B cell (primary cell): ENCODE measurements at regions not wholly inside any gene's neighbourhood (a gene's known extent, or its start where the extent isn't known, plus 50 kb on each side); places are given as distances from the start of the nearest gene placed in this dataset.

ENCODE experiments used
- ATAC-seq: fragments of 200-7000 bp; cut with Tn5 transposase; one replicate; pipeline ENCODE4 v1.10.0; 2021; ENCODE audit warnings: low read depth, mild to moderate bottlenecking, moderate number of reproducible peaks, moderate library complexity
- CTCF ChIA-PET: fragments of 350-600 bp; sonication (Branson Sonifier 250); formaldehyde crosslinking; loops from one replicate; lab custom pipeline; 2021; ENCODE audit warnings: antibody characterized with exemption, inconsistent platforms; lab: Charles Lee
- POLR2A ChIA-PET: fragments of 350-600 bp; sonication (Branson Sonifier 250); formaldehyde crosslinking; loops from one replicate; lab custom pipeline; 2021; ENCODE audit warnings: antibody characterized with exemption; lab: Charles Lee
- DNase-seq: peaks from one replicate; pipeline ENCODE4 v3.0.0; 2013
- H2AFZ ChIP-seq: 2 replicates; pipeline ENCODE4 v1.6.1; 2012; ENCODE audit warnings: mild to moderate bottlenecking, low read depth, low read length; ENCODE audit not compliant: insufficient read depth, poor library complexity, severe bottlenecking
- H3K27ac ChIP-seq, 2 donors: 1 replicate in 1 of 2; 2 replicates in 1 of 2; pipeline ENCODE4 v1.5.1; 2012 to 2013; ENCODE audit warnings: low read length in 2 of 2, mild to moderate bottlenecking in 2 of 2, moderate library complexity in 1 of 2
- H3K27me3 ChIP-seq, 4 experiments: fragments of 200-600 bp in 1 of 4; sonication (generic) in 1 of 4; replicated peaks in 1 of 4; 1 replicate in 2 of 4; 2 replicates in 2 of 4; pipeline versions ENCODE4 v1.6.1 to v1.7.0; 2013 to 2016; ENCODE audit warnings: low read length in 3 of 4, mild to moderate bottlenecking in 2 of 4, mixed read lengths in 1 of 4, moderate library complexity in 1 of 4; ENCODE audit not compliant: insufficient read depth in 4 of 4, control insufficient read depth in 3 of 4; ENCODE audit errors: control extremely low read depth in 1 of 4
- H3K36me3 ChIP-seq, 2 experiments: replicated peaks in 1 of 2; 1 replicate in 1 of 2; 2 replicates in 1 of 2; pipeline versions ENCODE4 v1.6.1 to v1.7.1; 2013; ENCODE audit warnings: low read length in 1 of 2; ENCODE audit not compliant: insufficient read depth in 2 of 2, control insufficient read depth in 1 of 2; ENCODE audit errors: control extremely low read depth in 1 of 2, extremely low read depth in 1 of 2
- H3K4me1 ChIP-seq, 2 donors: fragments of 200-600 bp in 1 of 2; sonication (generic) in 1 of 2; 1 replicate in 1 of 2; 2 replicates in 1 of 2; pipeline versions ENCODE4 v1.5.1 to v1.6.1; 2013 to 2017; ENCODE audit warnings: low read length in 2 of 2; ENCODE audit not compliant: control insufficient read depth in 2 of 2, insufficient read depth in 2 of 2
- H3K4me2 ChIP-seq: replicated peaks from 2 replicates; pipeline ENCODE3; 2012; ENCODE audit warnings: mild to moderate bottlenecking, low read depth, low read length; ENCODE audit not compliant: poor library complexity, severe bottlenecking
- H3K4me3 ChIP-seq, 5 experiments: fragments of 200-600 bp in 1 of 5; sonication (generic) in 1 of 5; 1 replicate in 3 of 5; 2 replicates in 2 of 5; pipeline versions ENCODE4 v1.5.1 to v1.7.0; 2011 to 2016; ENCODE audit warnings: low read length in 4 of 5, mild to moderate bottlenecking in 4 of 5, low read depth in 2 of 5, control low read depth in 1 of 5, moderate library complexity in 1 of 5; ENCODE audit not compliant: insufficient read depth in 1 of 5; ENCODE audit errors: control extremely low read depth in 1 of 5, extremely low read depth in 1 of 5
- H3K79me2 ChIP-seq: fragments of 200-600 bp; sonication (generic); one replicate; pipeline ENCODE4 v1.6.0; 2016; ENCODE audit warnings: low read length; ENCODE audit not compliant: control insufficient read depth, insufficient read depth
- H3K9ac ChIP-seq: fragments of 200-600 bp; sonication (generic); 2 replicates; pipeline ENCODE4 v1.6.1; 2017; ENCODE audit warnings: mild to moderate bottlenecking, low read length, moderate library complexity
- H3K9me3 ChIP-seq, 3 donors: one replicate each; pipeline versions ENCODE4 v1.6.1 to v1.7.1; 2013; ENCODE audit warnings: low read length in 2 of 3; ENCODE audit not compliant: control insufficient read depth in 2 of 3, insufficient read depth in 1 of 3; ENCODE audit errors: control extremely low read depth in 1 of 3
- H4K20me1 ChIP-seq: 2 replicates; pipeline ENCODE4 v1.6.0; 2012; ENCODE audit warnings: mild to moderate bottlenecking, low read length; ENCODE audit not compliant: insufficient read depth, control insufficient read depth, poor library complexity, severe bottlenecking
- H3K27ac Mint-ChIP-seq: one replicate; pipeline ENCODE4 v1.8.0; 2021; ENCODE audit warnings: mixed read lengths
- H3K27me3 Mint-ChIP-seq: one replicate; pipeline ENCODE4 v1.8.0; 2021; ENCODE audit warnings: mixed read lengths
- H3K4me1 Mint-ChIP-seq: one replicate; pipeline ENCODE4 v1.8.0; 2021; ENCODE audit warnings: mixed read lengths
- H3K4me3 Mint-ChIP-seq: one replicate; pipeline ENCODE4 v1.8.0; 2021; ENCODE audit warnings: mixed read lengths
- H3K9me3 Mint-ChIP-seq: one replicate; pipeline ENCODE4 v1.8.0; 2022; ENCODE audit warnings: mixed read lengths; ENCODE audit not compliant: insufficient read depth
- CTCF ChIP-seq: fragments of 200-600 bp; IDR thresholded peaks from one replicate; pipeline ENCODE4 v1.8.0; 2022; ENCODE audit warnings: antibody characterized with exemption, mild to moderate bottlenecking
- EZH2 ChIP-seq: IDR thresholded peaks from 2 replicates; pipeline ENCODE4 v1.6.1; 2012; ENCODE audit warnings: borderline replicate concordance, low read depth, mild to moderate bottlenecking, moderate library complexity, low read length; ENCODE audit not compliant: insufficient read depth, poor library complexity, severe bottlenecking
- WGBS: methylation state at CpG from one replicate; pipeline ENCODE4 v1.1.5; 2013; ENCODE audit warnings: missing lambda C conversion rate; ENCODE audit not compliant: insufficient coverage; 5-methylcytosine and 5-hydroxymethylcytosine counted together
- intact Hi-C: fragments of 100-400 bp; cut with micrococcal nuclease; formaldehyde crosslinking; loops from one replicate; pipeline ENCODE4 v1.10.0; 2022

DNA sequence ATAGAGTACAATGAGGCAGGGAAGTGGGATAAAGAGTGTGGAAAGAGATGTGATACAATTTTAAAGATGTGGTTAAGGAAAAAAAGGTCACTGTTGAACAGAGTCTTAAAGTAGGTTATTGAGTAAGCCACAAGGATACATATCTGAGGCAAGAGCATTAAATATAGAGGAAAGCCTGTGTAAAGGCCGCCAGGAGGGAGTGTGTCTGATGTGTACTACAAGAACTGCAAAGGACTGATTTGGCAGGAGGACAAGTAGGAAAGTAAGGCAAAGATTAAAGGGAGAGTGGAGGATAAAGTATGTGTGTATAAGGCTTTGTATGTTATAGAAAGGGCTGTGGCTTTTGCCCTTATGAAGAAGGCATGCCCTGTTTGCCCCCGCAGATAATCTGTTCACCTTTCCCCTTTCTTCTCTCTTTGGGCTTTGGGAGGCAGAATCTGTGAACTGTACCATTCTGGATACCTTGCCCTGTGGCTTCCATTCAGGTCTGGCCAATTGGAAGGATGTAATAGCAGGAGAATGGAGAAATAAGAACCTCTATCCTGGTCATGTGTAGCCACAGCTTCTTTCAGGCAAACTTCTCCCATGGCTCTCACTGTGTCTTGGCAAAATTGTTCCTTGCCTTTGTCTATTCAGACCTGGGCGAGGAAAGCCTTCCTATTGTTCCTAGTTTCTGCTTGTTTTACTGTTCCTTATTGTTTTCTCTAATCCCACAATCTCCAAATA is 68.9 kb upstream of the FAM47B start:
- H3K4me1 Mint-ChIP-seq = no peaks in the 10 kb centered on the region
- ChIA-PET POLR2A (no interaction called here), CTCF (no interaction called here)
- Histone ChIP-seq H3K4me2 (no peak overlapping the region), H4K20me1 (no peaks in the 10 kb centered on the region), H3K9ac (no peak overlapping the region), H3K36me3 (no peaks in the 10 kb centered on the region), H3K4me1 (no peaks in the 10 kb centered on the region), H2AFZ (no peak overlapping the region), H3K27me3 (no peaks in the 10 kb centered on the region), H3K4me3 (no peak overlapping the region), H3K79me2 (no peaks in the 10 kb centered on the region), H3K9me3 (no peaks in the 10 kb centered on the region), H3K27ac (no peak overlapping the region)
- H3K9me3 Mint-ChIP-seq = peaks cover 10% of the 10 kb centered on the region
- no peaks in the 10 kb centered on the region for H3K27me3 Mint-ChIP-seq
- no CpG with 5 or more reads among the region's 3 CpGs for WGBS
- no peak overlapping the region for H3K27ac Mint-ChIP-seq
- DNase-seq (no peak), ATAC-seq (no peak)
- no peak for TF ChIP-seq EZH2
- H3K4me3 Mint-ChIP-seq = no peak overlapping the region
- intact Hi-C loops = no loop called here

DNA sequence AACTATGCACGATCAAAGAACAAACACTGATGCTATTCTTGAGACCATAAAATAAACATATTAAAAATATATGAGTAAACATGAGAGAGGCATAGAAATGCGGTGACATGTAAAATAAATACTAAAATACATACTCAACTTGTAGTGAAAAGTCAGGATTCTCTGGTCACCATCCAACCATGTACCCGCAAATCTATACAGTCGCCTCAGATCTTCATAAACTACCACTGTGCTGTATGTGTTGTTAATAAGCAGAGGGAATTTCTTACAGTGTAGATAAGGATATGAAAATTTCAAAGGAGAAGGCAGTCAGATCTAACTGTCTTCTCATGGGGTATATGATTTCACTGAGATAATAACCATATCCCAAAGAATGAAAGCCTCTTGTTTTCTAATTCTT is 67.8 kb upstream of the FAM47B start:
- Histone ChIP-seq H3K27ac (no peak overlapping the region), H3K79me2 (no peaks in the 10 kb centered on the region), H3K9me3 (no peaks in the 10 kb centered on the region), H3K36me3 (no peaks in the 10 kb centered on the region), H3K4me3 (no peak overlapping the region), H3K27me3 (no peaks in the 10 kb centered on the region), H3K4me2 (no peak overlapping the region), H3K4me1 (no peaks in the 10 kb centered on the region), H4K20me1 (no peaks in the 10 kb centered on the region), H2AFZ (no peak overlapping the region), H3K9ac (no peak overlapping the region)
- no peak overlapping the region for H3K4me3 Mint-ChIP-seq
- no peaks in the 10 kb centered on the region for H3K4me1 Mint-ChIP-seq
- CTCF ChIA-PET = no interaction called here
- ATAC-seq (no peak), DNase-seq (no peak)
- POLR2A ChIA-PET = no interaction called here
- H3K27ac Mint-ChIP-seq = no peak overlapping the region
- no peaks in the 10 kb centered on the region for H3K27me3 Mint-ChIP-seq
- TF ChIP-seq EZH2 (no peak), CTCF (no peak)
- WGBS = no CpG with 5 or more reads among the region's 4 CpGs
- intact Hi-C loops = no loop called here
- peaks cover 5% of the 10 kb centered on the region for H3K9me3 Mint-ChIP-seq
